Activated CD8-positive, alpha-beta memory T cell treated with anti-CD3 and anti-CD28 coated beads for 36 hours (primary cell): ENCODE measurements at regions not wholly inside any gene's neighbourhood (a gene's known extent, or its start where the extent isn't known, plus 50 kb on each side); places are given as distances from the start of the nearest gene placed in this dataset.
"Not testable (repeated sequence)": the region's sequence is repeated elsewhere in the genome, so short reads cannot be mapped to it uniquely, and the experiment has no call there.

Experiments used
- CTCF ChIA-PET: fragments of 350-600 bp; sonication (Branson Sonifier 250); formaldehyde crosslinking; loops from one replicate; lab custom pipeline; 2021; ENCODE audit warnings: antibody characterized with exemption; lab: Charles Lee
- POLR2A ChIA-PET: fragments of 350-600 bp; sonication (Branson Sonifier 250); formaldehyde crosslinking; loops from one replicate; lab custom pipeline; 2021; ENCODE audit warnings: antibody characterized with exemption; lab: Charles Lee

DNA sequence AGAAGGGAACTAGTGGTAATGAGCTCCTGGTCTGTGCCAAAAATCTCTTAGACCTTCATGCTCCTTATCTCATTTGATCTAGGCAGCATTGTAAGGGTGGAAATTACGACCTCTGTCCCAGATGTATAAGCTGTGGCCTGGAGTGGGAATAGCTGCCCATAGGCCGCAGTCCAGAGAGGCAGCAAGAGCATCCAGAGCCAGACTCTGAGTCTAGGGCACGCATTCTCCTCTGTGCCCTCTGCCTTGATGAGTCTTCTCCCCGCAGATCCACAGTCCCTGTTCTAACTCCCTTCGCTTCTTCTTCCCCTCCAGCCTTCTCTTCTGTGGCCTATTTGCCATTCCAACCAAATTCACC lies 304.6 kb downstream of the MYCN start:
- ChIA-PET CTCF (no interaction called here), POLR2A (no interaction called here)

DNA sequence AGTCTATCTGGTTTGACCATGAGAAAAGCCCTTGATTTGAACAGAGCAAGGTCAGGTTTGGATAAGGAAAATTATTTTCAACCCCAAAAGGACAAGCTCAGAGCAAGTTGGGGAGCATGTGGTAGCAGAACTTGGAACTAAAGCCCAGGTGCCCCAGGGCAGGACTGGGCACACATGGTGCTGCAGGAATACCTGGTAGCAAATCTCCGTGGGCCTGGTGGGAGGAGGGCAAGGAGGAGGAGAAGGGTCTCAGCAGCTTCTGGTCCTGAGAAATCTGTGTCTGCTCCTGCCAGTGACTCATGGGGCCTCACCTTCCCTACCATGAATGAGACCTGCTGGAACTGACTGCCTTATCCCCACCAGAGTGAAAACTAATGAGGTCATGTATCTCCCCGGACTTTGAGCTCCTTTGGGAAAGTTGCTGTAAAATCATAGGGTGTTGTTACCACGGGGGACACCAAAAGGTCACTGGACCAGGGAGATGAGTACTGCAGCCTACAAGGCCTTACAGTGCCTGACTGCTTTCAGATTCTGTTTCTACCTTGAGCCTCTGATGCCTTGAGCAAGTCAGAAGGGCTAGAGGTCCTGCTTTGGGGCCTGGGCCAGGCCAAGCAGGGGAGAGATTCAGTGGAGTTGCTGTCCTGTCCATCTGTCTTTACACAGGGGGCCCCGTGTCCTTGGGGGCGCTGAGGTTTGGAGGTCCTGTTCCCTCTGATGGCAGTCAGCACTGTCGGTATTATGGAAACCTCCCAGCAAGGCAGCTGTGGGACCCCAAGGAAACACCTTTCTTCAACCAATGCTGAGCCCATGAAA lies 304.0 kb downstream of the MYCN start:
- CTCF ChIA-PET: no interaction called here
- POLR2A ChIA-PET: no interaction called here

DNA sequence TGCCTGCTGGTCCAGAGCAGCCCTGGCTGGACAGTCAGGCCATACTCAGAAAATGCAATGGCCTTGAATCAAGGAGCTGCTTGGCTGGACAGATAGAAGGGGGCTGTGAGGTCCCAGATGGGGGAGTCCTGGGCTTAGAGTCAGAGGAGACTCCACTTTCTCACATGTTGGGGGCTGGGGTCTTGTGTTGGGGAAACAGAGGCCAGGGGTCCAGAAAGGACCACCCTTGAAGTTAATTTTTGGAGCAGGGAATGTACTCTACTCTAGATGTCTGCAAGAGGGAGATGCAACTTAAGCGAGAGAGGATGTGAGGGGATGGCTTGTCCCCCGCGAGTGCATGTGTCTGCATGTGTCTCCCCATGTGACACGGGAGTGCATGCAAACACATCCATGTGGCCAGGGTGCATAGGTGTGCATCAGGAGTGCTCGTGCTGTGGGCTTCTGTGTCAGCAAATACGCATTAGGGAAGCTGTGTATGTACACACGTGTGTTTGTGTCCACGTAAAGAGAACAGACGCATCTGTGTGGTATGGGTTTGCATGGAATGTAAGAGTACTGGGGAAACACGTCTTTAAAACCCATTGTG lies 303.2 kb downstream of the MYCN start:
- CTCF ChIA-PET: no interaction called here
- POLR2A ChIA-PET: no interaction called here

DNA sequence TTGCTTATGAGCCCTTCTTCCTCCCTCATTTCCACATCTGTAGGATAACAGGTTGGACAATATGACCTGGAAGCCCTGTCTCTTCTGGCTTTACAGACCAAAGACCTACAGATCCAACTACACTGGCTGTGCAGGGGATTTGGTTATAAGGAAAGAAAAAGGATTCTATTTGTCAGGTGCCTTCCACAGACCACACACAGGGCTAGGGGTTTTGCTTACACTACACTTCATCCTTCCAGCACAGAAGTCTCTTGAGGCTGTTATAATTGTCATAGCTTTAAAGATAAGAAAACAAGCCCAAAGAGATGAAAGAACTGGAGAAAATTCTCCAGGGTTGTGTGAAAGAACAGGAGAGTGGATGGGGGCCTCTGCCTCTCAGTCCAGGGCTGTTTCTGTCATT lies 302.6 kb downstream of the MYCN start:
- ChIA-PET POLR2A (no interaction called here), CTCF (no interaction called here)

DNA sequence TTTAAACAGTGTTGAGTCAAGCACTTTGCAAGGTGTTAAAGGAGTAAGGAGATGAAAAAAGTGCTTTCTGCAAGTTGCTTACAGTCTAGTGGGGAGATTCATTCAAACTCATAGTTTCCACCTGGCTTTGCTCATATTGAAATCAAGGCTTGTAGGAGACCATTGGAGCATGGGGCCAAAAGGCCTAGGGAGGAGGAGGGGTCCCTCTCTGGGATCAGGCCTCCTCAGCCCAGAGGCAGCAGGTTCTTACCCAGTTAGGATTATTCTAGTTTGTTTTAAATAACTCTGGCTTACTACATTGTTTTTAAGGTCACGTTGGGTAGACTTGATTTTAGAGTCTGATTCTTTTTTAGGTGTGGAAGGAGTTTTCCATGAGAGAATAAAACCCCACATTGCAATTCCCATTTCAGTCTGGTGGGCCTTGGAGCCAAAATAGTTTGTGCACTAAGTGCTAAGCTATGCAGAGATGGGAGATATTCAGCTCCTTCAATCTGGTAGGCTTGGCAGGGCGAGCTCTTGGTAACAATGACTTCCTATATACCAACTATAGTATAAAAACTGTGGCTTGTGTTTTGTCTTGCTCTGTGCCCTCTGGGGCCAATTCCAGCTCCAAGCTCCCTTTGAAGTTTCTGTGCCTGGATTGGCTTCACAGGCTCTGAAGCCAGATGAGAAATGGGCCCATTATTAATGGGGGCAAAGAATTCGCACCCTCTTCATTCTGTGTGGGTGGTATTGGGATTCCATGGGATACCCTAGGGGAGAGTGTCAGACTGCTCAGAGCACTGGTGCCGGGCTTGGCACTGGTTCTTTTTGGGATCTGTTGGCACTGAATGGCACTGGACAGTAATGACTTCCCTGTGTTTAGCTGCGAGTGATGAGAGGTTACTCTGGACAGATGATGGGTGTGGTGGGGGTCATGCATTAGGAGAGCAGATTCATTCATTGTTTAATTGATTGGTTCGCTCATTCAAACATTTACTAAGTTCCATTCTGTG lies 301.1 kb downstream of the MYCN start:
- POLR2A ChIA-PET: no interaction called here
- CTCF ChIA-PET: no interaction called here

DNA sequence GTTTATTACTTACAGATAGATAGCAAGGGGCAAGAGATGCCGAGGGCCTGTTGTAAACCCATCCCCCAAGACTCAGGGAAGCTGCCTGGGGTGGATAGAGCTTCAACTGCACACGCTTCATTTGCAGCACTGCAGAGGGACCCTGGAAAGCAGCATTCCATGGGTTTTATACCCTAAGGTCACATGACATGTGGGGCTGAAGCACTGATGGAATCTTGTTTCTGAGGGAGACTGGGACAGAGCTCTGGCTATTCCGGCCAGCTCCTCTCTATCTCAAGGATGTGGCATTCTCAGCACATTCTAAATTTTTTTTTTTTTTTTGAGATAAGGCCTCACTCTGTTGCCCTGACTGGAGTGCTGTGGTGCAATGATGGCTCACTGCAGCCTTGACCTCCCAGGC lies 300.1 kb downstream of the MYCN start:
- POLR2A ChIA-PET: interaction anchor here (0.6 kb wide), 1 partner anchor 215 kb away, joined by 3 read pairs; no protein-coding TSS in a partner anchor
- CTCF ChIA-PET: no interaction called here

DNA sequence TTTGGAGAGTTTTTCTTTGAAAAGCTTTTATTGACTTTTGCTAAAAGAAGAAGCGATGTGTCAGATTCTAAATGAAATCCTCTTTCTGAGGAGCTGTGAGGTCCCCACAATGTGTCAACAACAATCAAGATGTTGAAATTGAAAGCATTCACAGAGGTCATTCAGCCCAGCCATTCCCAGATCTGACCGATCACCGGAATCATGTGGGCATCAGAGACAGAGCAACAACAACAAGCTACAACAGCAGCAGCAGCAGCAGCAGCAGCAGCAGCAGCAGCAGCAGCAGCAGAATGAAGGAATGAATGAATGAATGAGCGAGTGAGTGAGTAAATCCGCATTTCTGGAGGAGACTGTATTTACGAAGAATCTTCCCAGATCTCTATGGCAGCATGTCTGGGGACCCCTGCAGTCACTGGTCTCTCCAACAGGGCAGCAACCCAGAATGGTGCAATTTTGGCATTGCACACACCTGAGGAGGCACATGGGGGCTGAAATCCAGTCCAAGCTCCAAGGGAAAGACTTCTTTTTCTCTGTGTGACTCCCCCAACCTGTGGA lies 299.0 kb downstream of the MYCN start:
- ChIA-PET POLR2A (no interaction called here), CTCF (no interaction called here)

DNA sequence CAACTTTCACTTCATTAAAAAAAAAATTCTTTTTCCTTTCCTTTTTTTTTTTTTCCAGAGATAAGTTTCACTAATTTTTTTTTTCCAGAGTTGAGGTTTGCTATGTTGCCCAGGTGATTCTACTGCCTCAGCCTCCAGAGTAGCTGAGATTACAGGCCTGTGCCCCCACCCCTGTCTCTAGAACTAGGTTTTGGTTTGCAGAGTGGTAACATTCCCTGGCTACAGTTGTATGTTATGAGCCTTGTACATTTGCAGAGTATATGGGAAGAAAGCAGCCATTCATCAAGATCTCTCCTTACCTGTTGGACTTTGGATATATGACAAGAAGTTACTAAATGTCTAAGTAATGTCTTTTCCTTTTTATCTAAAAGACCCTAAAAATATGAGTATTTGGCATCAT lies 298.4 kb downstream of the MYCN start:
- POLR2A ChIA-PET: no interaction called here

DNA sequence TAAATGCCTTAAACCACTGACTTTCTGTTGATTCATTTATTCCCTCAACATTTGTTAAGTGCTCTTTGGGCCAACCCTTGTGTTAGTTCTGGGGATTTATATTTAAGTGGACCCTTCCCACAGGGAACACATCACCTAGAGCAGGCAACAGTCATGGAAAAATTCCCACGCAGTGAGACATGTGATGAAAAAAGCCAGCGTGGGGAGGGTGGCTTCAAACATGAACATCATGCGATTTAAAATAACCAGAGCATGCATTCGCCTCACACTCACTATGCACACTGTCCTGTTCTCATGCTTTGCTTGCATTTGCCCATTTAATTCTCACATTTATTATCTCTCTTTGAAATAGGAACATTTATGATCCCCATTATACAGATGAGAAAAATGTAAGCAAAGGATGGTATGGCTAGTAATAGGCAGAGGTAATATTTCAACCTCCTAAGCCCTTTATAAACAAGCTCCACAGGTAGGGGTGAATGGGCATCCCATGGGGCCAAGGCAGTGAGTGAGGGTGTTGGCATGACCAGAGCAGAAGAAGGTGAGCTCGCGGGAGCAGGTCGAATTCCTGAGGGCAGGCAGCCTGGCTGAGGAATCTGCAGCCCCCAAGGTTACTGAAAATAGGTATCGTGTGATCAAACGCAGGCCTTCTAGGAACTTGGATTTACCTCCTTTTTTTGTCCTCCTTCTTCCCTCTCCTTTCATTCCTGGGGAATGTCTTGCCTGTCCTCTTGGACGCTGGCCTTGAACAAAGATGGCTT lies 297.8 kb downstream of the MYCN start:
- ChIA-PET POLR2A (no interaction called here), CTCF (no interaction called here)

More for the DNA sequence above, 298.4 kb downstream of the MYCN start:
- CTCF ChIA-PET: no interaction called here

DNA sequence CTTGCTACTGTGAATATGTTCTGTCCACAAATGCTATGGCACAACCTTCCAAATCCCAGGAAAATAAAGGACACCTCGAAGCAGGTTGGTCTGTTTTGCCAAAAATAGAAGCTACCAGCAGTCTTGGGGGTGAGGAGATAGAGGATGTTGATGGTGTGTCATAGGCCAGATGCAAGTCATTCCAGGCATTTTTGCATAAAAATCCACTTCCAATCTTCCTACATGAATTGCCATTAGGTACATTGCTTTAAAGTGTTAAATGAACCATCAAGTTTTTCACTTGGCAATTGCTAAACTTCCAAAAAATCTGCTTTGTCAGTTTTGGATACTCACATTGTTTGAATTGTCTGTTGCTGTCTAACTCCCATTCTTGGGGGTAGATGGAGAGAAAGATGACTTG lies 295.4 kb downstream of the MYCN start:
- CTCF ChIA-PET: no interaction called here
- POLR2A ChIA-PET: no interaction called here

DNA sequence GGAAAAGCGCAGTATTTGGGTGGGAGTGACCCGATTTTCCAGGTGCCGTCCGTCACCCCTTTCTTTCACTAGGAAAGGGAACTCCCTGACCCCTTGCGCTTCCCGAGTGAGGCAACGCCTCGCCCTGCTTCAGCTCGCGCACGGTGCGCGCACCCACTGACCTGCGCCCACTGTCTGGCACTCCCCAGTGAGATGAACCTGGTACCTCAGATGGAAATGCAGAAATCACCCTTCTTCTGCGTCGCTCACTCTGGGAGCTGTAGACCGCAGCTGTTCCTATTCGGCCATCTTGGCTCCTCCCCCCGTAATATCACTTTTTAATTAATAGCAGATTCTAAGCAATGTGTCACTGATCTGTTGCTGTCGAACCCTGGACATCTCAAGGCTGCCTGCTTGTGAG lies 294.9 kb downstream of the MYCN start:
- POLR2A ChIA-PET, CTCF ChIA-PET: not testable (repeated sequence)

DNA sequence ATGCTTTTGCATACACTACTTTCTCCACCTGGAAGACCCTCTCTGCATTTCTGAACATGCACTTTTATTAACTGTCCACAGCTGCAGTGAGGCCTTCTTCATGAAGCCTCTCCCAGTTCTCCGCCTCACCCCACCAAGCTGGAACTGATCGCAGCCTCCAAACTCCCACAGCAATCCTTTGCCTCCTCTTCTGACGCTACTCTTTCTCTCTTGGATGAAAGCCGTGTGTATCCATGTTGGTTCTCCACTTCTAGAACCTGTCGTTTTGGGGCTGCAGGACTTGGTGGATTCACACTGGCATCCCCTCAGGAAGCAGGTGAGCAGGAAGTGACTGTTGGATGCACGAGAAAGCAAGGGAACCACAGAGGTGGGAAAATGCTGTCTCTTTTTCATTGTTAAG lies 288.6 kb downstream of the MYCN start:
- ChIA-PET CTCF (no interaction called here), POLR2A (no interaction called here)

DNA sequence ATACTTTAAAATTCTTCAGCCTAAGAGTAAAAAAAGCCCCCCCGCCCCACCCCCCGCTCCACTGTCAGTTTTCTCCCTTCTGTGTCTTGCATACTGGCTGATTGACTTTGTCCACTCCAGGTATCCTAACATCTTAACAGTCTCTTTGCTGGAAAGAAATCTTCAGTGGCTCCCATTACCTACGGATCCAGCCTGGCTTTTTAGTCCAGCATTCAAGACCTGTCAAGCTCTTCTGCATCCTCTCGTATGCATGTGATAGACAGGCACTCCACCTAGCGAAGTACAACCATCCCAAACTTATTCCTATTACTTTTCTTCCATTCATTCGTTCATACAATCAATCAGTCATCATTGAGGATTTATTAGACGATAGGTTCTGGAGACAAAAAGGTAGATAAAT lies 288.1 kb downstream of the MYCN start:
- ChIA-PET POLR2A (no interaction called here), CTCF (no interaction called here)

DNA sequence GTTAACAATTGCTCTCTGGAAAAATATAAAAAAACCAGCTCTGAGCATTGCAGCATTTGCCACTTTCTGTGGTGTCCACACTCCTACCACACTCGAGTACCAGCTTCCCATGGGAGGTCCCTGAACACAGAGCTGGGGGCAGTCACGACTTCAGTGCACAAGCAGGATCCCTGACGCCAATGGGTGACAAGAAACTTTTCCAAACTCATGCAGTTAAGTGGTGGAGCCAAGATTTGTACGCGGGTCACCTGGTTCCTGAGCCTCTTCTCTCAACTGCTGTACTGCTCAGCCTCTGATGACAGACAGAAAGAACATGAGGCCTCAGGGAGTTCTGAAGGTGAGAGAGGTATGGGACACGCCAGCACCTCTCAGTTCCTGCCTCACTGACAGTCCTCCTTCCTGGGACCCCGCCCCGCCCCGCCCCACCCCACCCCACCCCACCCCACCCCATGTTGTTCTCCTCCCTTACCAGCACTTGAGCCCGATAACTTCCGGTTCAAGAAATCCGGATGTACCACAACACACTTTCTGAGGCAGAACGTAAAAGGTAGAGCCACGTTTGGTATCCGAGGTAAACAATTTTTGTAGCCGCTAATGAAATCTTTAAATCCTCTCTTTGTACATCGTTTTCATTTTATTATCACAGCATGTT lies 287.6 kb downstream of the MYCN start:
- CTCF ChIA-PET: no interaction called here
- POLR2A ChIA-PET: no interaction called here

DNA sequence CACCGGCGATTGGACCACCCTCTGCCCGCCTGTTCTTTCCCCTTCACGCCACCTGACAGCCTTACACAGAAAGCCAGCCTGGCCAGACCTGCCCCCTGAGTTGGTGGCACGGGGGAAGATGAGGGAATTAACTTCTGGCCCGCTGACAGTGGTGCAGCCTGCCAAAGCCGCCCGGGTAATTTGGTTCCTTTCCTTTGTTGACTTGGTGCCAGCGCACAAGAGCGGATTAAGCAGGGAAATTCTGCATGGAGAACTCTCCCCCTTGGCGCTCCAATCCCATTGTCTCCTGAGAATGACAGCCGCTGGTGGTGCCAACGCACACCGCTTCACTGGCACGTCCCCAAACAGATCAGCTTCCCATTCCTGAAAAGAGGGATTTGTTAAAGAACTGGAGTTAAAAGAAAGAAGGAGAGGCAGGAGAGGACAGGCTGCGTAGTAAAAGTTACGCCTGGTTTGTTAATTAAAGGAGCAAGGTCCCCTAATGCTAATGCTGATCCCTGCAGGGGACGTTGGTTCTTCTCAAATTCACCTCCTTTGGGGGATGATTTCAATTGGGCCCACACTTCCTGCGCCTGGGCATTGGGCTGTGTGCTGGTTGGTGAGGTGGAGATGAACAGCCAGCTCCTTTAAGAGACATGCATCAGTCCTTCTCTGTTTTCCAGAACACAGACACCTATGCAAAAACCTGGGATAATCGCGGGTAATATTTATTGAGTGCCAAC lies 286.8 kb downstream of the MYCN start:
- ChIA-PET POLR2A (no interaction called here), CTCF (no interaction called here)

DNA sequence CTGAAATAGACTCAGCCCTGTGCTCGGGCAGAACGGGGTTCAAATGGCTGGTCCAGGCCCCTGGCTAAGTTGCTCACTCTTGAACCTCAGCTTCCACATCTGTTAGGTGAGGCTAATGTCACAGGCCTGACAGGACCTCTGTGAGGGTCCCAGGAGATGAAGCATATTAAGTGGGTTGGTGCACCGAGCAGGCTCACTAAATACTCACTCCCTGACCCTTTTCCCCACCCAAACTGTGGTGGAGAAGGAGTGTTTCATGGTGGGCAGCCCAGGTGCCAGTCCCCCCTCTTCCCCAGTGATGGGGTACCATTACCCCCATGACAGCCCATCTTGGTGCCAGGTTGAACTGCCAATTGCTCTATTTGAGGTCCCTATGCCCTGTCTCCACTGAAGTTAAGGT lies 286.0 kb downstream of the MYCN start:
- ChIA-PET CTCF (no interaction called here), POLR2A (no interaction called here)

DNA sequence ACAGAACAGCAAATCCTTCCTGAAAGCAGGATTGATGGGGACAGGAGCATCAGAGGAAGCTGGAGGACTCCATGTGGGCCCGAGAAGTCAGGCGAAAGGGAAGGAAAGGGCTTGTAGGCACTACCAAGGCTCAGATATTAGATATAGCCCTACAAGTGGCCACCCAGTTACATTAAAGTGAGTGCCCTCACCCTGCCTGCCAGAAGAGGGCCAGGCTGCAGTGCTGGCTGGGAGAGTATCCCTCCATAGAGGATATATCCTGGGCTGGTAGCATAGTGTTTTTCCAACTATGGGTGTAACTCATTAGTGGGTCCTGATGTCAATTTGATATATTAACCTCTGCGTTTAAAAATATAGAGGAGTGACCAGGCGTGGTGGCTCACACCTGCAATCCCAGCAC lies 285.2 kb downstream of the MYCN start:
- POLR2A ChIA-PET: no interaction called here
- CTCF ChIA-PET: no interaction called here

DNA sequence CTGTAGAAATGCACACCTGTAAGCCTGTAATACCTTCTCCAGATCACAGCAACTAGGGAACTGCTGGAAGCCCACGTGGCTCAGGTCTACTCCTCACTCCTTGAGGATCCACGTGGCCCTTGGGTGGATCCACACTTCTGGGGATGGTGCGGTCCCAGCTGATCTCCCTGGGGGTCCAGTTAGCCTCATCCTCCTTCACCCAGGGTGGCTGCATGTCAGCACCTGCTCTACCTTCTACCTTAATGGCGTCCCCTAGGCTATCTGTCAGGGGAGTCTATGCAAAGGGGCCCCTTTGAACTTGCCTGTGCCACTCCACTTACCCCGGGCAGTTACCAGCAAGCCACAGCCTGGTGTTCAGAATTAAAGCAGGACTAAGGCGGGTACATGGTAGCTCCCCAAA lies 284.7 kb downstream of the MYCN start:
- POLR2A ChIA-PET: no interaction called here
- CTCF ChIA-PET: no interaction called here
